ENCODE measurements at regions not wholly inside any gene's neighbourhood (a gene's known extent, or its start where the extent isn't known, plus 50 kb on each side); places are given as distances from the start of the nearest gene placed in this dataset.

- Histone ChIP-seq H3K27me3 (no peaks in the 10 kb centered on the region), H3K4me1 (no peaks in the 10 kb centered on the region), H3K9me3 (no peaks in the 10 kb centered on the region), H3K27ac (replicated peaks in 1 of 4) (no peak overlapping the region), H3K4me3 (no peak overlapping the region), H3K36me3 (no peaks in the 10 kb centered on the region)
- DNase-seq (ENCODE audit: extremely low spot score): no peak
- 67% methylated on average over 2 of the region's 2 CpGs for WGBS
- intact Hi-C loops (cut with DNase I): no loop called here
- no peak for TF ChIP-seq CTCF (IDR thresholded peaks at IDR 0.05)
- TF ChIP-seq EP300 (IDR thresholded peaks at IDR 0.05): no peak
- no peak for TF ChIP-seq POLR2A (IDR thresholded peaks at IDR 0.05; ENCODE audit: low read depth)
- no peak for TF ChIP-seq POLR2AphosphoS5 (IDR thresholded peaks at IDR 0.05)
Measured at GRCh38 chr13:58043971-58044370, 412.4 kb downstream of the PCDH17 start.

- no peak for TF ChIP-seq CTCF (IDR thresholded peaks at IDR 0.05)
- no peak for TF ChIP-seq EP300 (IDR thresholded peaks at IDR 0.05)
- no peak for TF ChIP-seq POLR2AphosphoS5 (IDR thresholded peaks at IDR 0.05)
- TF ChIP-seq POLR2A (IDR thresholded peaks at IDR 0.05; ENCODE audit: low read depth): no peak
- Histone ChIP-seq H3K9me3 (no peaks in the 10 kb centered on the region), H3K27ac (replicated peaks in 1 of 4) (no peak overlapping the region), H3K4me1 (no peaks in the 10 kb centered on the region), H3K36me3 (no peaks in the 10 kb centered on the region), H3K27me3 (no peaks in the 10 kb centered on the region), H3K4me3 (no peak overlapping the region)
- intact Hi-C loops (cut with DNase I): no loop called here
- WGBS: 90% methylated on average over 1 of the region's 1 CpG
- DNase-seq (ENCODE audit: extremely low spot score): no peak
Measured at GRCh38 chr13:58048670-58049069, 417.1 kb downstream of the PCDH17 start.

GRCh38 chr13:58051396-58051795, 419.9 kb downstream of the PCDH17 start:
- Histone ChIP-seq H3K27me3 (no peaks in the 10 kb centered on the region), H3K9me3 (no peaks in the 10 kb centered on the region), H3K4me1 (no peaks in the 10 kb centered on the region), H3K27ac (replicated peaks in 1 of 4) (no peak overlapping the region), H3K36me3 (no peaks in the 10 kb centered on the region), H3K4me3 (no peak overlapping the region)
- 73% methylated on average over 4 of the region's 4 CpGs for WGBS
- intact Hi-C loops (cut with DNase I): no loop called here
- no peak for TF ChIP-seq POLR2A (IDR thresholded peaks at IDR 0.05; ENCODE audit: low read depth)
- no peak for TF ChIP-seq POLR2AphosphoS5 (IDR thresholded peaks at IDR 0.05)
- TF ChIP-seq CTCF (IDR thresholded peaks at IDR 0.05): no peak
- TF ChIP-seq EP300 (IDR thresholded peaks at IDR 0.05): no peak
- DNase-seq (ENCODE audit: extremely low spot score): no peak

GRCh38 chr13:58051807-58052375, 420.3 kb downstream of the PCDH17 start:
- 48% methylated on average over 3 of the region's 5 CpGs for WGBS
- intact Hi-C loops (cut with DNase I): no loop called here
- Histone ChIP-seq H3K27ac (replicated peaks in 1 of 4) (no peak overlapping the region), H3K4me3 (no peak overlapping the region), H3K4me1 (no peaks in the 10 kb centered on the region), H3K27me3 (no peaks in the 10 kb centered on the region), H3K36me3 (no peaks in the 10 kb centered on the region), H3K9me3 (no peaks in the 10 kb centered on the region)
- no peak for TF ChIP-seq CTCF (IDR thresholded peaks at IDR 0.05)
- TF ChIP-seq POLR2AphosphoS5 (IDR thresholded peaks at IDR 0.05): no peak
- TF ChIP-seq POLR2A (IDR thresholded peaks at IDR 0.05; ENCODE audit: low read depth): no peak
- TF ChIP-seq EP300 (IDR thresholded peaks at IDR 0.05): no peak
- DNase-seq (ENCODE audit: extremely low spot score): no peak

GRCh38 chr13:58056426-58056825, 424.9 kb downstream of the PCDH17 start:
- intact Hi-C loops (cut with DNase I): no loop called here
- Histone ChIP-seq H3K4me1 (no peaks in the 10 kb centered on the region), H3K27me3 (no peaks in the 10 kb centered on the region), H3K27ac (replicated peaks in 1 of 4) (no peak overlapping the region), H3K9me3 (no peaks in the 10 kb centered on the region), H3K4me3 (no peak overlapping the region), H3K36me3 (no peaks in the 10 kb centered on the region)
- WGBS: 90% methylated on average over 4 of the region's 4 CpGs
- TF ChIP-seq POLR2A (IDR thresholded peaks at IDR 0.05; ENCODE audit: low read depth): no peak
- no peak for TF ChIP-seq EP300 (IDR thresholded peaks at IDR 0.05)
- TF ChIP-seq CTCF (IDR thresholded peaks at IDR 0.05): no peak
- TF ChIP-seq POLR2AphosphoS5 (IDR thresholded peaks at IDR 0.05): no peak
- DNase-seq (ENCODE audit: extremely low spot score): no peak
